ENCODE measurements at regions not wholly inside any gene's neighbourhood (a gene's known extent, or its start where the extent isn't known, plus 50 kb on each side); places are given as distances from the start of the nearest gene placed in this dataset.

DNA sequence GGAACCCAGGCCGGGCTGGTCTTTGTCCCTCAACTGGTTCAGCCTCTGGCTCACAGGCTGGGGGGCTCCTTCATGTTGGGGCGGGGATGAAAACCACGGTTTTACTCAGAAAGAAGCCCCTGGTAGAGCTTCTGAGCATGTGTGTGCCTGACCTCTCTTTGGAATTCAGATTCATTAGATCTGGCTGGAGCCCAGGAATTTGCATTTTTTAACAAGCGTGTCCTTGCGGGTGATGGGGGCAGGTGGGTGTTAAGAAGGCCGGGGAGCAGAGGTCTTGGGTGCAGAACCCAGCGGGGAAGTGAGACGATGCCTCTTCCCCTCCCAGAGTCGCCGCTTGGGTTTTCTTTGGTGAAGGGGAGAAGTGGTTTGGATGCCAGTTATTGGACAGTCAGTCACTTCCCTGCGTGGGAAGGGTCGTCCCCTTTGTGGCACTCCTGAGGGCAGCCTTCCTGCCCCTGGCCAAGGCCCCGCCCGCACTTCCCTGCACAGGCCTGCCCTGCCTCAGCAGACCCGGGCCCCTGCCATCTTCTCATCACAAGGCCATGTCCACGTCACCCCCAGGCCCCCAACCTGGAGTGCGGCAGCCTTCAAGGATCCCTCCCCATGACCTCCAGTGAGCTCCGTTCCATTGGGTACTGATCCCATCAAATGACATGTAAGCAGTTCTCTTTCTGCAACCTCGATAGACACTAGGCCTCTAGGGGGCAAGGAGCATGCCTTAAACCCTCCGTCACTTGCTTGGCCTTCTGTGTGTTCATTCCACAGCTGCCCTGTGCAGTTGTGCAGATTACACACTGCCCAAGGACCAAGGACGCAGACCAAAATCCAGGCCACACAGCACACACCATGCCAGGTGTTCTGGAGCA is 177.7 kb upstream of the CIBAR2 start:
- FAIRE-seq, result no peak
- DNase-seq (ENCODE audit: low spot score), result no peak

- DNase-seq (ENCODE audit: low spot score) (no peak), FAIRE-seq (no peak)
These were observed 178.5 kb upstream of the CIBAR2 start for GRCh38 chr16:85290626-85291301.

GRCh38 chr16:85291302-85292148 is 179.3 kb upstream of the CIBAR2 start:
- DNase-seq (ENCODE audit: low spot score), result no peak
- FAIRE-seq, result no peak

DNA sequence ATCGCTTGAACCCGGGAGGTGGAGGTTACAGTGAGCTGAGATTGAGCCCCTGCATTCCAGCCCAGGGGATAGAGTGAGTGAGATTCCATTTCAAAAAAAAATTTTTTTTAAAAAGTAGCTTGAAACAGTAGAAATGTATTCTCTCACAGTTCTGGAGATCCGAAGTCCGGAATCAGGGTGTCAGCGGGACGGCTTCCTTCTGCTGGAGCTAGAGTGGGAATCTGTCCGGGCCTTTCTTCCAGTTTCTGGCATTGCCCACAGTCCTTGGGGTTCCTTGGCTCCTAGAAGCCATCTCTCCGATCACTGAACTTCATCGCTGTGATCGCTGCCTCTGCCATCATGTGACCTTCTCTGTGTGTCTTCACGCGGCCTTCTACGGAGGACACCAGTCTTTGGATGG is 181.2 kb upstream of the CIBAR2 start:
- FAIRE-seq, result no peak
- DNase-seq (ENCODE audit: low spot score), result no peak

DNA sequence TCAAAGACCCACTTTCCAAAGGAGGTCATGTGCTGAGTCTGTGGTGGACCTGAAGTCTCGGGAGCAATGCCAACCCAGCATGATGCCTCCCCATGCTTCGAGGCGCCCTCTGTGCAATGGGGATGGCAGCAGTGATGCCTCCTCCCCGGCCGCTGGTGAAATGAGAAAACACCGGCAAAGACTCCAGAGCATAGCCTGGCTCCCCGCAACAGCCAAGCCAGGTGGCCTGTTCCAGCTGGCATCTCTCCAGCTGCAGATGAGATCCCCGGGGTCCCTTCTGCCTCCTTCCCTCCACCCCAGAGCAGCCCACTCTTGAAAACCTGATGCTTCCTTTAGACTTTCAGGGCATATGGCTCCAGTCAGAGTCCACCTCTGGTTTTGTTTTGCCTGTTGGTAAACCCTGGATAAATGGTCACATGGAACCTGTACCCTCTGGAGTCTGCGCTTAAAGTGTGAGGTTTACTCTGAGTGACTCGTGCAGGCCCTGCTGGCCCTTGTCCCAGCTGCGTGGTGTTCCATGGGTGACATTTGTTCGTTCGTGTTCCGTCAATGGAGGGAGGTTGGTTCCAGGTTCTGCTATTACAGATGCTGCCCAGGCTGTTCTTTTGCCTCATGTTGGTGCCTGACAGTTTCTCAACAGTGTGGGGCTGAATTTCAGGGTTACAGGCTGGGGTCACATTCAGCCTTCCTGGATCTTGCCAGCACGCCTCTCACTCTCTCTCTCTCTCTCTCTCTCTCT is 181.8 kb upstream of the CIBAR2 start:
- FAIRE-seq, result no peak
- DNase-seq (ENCODE audit: low spot score), result no peak

DNA sequence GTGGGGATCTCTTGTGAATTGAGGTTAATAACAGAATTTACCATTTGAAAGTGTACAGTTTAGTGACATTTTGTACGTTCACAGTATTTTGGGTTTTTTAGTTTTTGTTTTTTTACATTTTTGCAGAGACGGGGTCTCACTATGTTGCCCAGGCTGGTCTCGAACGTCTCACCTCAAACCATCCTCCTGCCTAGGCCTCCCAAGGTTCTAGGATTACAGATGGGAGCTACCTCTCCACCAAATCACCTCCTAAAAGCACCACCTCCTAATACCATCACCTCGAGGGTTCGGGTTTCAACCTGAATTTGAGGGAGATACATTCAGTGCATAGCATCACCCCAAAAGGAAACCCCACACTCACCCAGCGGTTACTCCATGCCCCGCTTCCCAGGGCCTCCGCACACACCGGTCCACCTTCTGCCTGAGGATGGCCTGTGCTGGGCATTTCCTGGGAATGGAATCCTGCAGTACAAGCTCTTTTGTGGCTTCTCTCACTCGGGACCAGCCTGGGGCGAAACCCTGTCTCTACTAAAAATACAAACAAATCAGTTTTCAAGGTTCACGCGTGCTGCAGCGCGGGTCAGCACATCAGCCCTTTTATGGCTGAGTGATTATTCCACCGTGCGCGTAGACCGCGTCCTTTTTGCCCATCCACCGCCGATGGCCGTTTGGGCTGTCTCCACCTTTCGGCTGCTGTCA is 182.7 kb upstream of the CIBAR2 start:
- FAIRE-seq, result no peak
- no peak for DNase-seq (ENCODE audit: low spot score)

- no peak for FAIRE-seq
- peak; percentile 40 for DNase-seq (ENCODE audit: low spot score)
These were observed 184.8 kb upstream of the CIBAR2 start for GRCh38 chr16:85296859-85297660.

- FAIRE-seq, result no peak
- no peak for DNase-seq (ENCODE audit: low spot score)
These were observed 185.6 kb upstream of the CIBAR2 start for GRCh38 chr16:85297881-85298280.

DNA sequence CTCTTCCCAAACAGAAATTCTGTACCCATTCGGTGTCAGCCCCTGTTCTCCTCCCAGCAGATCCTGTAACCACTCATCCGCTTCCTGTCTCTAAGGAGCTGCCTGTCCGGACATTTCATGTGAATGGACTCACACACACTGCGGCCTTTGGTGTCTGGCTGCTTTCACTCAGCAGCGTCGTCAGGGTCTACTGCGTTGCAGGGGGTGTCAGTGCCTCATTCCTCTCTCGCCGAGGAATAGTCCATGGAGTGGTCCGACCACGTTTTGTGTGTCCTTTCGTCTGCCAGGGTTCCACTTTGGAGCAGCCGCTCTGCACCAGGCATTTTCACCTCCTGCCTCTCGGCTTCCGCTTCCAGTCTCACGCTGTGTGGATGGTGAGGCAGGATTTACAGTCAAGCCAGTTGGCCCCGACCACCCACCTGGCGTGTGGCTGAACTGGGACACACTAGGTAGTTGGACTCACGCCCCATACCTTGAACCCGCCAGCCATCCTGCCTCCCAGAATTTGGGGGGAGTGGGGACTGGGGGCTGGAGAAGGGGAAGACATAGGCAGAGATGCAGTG is 188.2 kb upstream of the CIBAR2 start:
- FAIRE-seq, result no peak

DNA sequence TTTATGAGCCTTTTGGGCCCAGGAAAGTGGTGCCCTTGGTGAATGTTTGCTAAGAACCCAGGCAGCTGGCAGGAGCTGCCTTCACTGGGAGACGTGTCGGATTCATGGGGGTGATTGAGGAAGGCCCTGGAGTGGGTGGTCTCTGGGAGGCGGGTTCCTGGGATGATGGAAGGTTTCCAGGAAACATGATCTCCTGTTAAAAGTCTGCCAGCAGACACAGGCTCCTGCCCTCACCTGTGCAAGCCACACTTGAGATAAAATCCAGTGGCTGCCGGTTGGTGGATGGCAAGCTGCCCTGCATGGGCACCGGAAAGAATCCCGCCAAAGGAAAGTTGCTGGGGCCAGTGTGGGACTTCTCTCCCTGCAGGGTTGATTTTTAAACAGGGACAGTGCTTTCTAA is 189.0 kb upstream of the CIBAR2 start:
- DNase-seq (ENCODE audit: low spot score), result no peak
- FAIRE-seq, result no peak

More for the DNA sequence above, 188.2 kb upstream of the CIBAR2 start:
- DNase-seq (ENCODE audit: low spot score), result no peak

DNA sequence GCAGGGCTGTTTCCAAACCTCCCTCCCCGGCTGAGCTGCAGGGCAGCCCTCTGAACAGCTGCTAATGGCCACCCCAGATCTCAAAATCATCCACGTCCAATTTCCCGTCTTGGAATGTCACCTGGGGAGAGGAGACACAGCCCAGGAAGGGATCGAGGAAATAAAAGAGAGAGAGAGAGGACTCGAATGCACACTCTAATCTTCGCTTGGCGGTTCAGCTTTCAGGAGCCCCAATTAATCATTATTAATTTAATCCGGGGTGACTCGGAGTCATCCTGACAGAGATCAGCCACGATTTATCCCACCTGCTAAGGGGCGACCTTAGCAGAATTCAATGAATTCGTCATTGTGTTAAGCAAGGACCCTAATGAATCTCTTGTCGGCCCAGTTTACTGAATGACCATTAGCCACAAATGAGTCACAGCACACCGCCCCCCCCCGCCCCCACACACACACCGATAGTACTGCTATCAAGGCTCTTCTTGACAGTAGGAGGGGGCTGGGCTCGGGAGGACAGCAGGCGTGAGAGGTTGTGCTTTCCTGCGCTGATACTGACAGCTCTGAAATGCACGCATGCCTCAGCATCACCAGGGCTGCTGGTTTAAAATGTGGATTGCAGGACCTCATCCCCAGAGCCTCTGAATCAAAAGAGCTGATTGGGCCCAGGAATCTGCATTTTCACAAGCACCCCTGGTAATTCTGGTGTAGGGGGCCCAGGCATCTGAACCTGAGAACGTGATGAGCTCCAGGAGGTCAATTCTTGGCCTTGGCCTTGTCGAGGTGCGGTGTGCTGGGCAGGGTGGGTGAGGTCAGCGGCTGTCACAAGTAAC is 190.0 kb upstream of the CIBAR2 start:
- DNase-seq (ENCODE audit: low spot score), result peak; percentile 20

GRCh38 chr16:85302848-85303353 is 190.6 kb upstream of the CIBAR2 start:
- DNase-seq (ENCODE audit: low spot score) (no peak), FAIRE-seq (no peak)

More for the DNA sequence above, 190.0 kb upstream of the CIBAR2 start:
- no peak for FAIRE-seq

GRCh38 chr16:85303354-85303883 is 191.1 kb upstream of the CIBAR2 start:
- DNase-seq (ENCODE audit: low spot score) (peak; percentile 17), FAIRE-seq (no peak)

DNA sequence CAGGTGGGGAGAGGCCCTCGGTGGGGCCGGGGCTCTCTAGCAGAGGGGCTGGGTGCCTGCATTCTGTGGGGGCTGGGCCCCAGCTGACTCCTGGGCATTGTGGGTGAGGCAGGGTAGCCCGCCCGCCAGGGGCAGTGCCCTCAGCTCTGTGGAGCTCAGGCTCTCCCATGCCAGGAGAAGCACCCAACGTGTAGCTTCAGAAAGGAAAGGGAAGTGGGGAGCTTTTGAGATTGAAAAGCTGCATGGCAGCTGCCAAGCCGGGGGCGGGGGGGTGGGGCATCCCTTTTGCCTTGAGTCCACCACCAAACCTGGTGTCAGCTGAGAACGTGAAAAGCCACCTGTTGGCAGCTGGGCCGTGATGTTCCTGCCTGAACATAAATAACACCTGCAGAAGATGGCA is 192.1 kb upstream of the CIBAR2 start:
- no peak for FAIRE-seq
- no peak for DNase-seq (ENCODE audit: low spot score)

DNA sequence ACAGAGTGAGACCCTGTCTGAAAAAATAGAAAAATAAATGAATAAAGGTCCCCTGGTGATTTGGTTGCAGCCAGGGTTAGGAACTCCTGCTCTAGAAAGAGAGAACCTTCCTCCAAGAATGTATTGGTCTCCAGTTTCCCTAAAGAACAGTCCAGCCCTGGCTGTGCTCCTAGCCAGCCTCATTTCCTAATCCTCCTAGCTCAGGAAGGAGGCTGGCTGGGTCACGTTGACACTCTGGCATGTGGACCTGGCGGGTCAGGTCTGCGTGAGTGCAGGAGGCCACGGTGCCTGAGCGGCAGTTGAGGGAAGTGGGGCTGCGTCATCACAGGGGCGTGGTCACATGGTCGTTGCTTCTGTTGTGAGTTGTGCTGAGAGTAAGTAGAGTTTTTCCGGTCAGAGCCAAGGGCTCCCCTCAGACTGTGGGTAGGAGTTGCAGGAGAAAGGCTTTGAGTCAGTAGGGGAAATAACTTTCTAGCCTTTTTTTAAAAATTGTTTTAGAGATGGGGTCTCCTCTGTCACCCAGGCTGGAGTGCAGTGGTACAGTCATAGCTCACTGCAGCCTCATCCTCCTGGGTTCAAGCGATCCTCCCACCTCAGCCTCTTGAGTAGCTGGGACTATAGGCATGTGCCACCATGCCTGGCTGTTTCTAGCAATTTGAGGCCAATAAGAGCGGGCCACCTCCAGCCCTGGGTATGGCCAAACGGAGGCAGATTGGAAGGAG is 194.0 kb upstream of the CIBAR2 start:
- DNase-seq (ENCODE audit: low spot score) (peak; percentile 51), FAIRE-seq (no peak)

DNA sequence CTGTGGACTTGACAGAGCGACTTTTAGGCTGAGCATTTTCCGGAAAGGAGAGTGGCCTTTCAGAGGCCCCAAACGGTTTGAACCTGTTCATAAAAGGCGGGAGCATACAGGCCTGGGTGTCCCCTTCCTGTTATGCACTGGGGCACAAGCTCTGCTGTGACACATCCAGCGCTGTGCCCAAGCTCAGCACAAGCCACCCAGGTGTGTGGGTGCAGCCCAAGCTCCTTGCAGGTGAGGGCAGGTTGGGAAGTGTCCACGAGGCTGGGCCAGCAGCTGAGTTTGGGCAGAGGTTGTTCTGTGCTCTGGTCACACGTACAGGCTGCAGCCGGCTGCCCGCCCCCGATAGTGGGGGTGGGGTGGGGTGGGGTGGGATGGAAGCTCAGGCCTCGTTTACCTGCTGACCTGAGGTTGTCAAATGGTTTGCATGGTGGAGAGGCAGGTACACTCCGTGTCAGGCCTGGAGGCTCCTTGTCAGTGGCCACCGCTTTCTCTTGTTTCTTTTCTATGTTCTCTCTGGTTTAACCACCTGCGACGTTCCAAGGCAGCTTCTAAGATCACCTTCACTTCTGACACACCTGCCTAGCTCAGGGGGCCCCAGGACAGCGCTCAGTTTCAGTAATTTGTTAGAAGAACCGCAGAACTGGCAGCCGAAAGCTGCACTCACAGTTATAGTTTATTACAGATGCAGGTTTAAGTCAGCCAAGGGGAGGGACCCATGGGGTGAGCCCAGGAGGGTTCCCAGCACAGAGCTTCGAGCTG is 194.7 kb upstream of the CIBAR2 start:
- DNase-seq (ENCODE audit: low spot score), result no peak

More for the DNA sequence above, 194.7 kb upstream of the CIBAR2 start:
- FAIRE-seq, result no peak

Measured in RCC 7860 (cell line).